SK-N-SH treated with all-trans-retinoic acid at 6 μM for 48 hours (cell line): ENCODE measurements at regions not wholly inside any gene's neighbourhood (a gene's known extent, or its start where the extent isn't known, plus 50 kb on each side); places are given as distances from the start of the nearest gene placed in this dataset.

ENCODE experiments used
- CSDC2 ChIP-seq: fragments of 250-450 bp; sonication (Bioruptor Pico); IDR thresholded peaks from 2 replicates; pipeline ENCODE4 v1.5.0; 2020; ENCODE audit warnings: mild to moderate bottlenecking, moderate library complexity
- ESRRG ChIP-seq: fragments of 250-450 bp; sonication (Bioruptor Pico); IDR thresholded peaks from 2 replicates; pipeline ENCODE4 v1.6.1; 2021; ENCODE audit warnings: mild to moderate bottlenecking
- GLIS3 ChIP-seq: fragments of 250-450 bp; sonication (Bioruptor Pico); IDR thresholded peaks from 2 replicates; pipeline ENCODE4 v1.5.0; 2020; ENCODE audit warnings: mild to moderate bottlenecking, moderate library complexity
- OSR1 ChIP-seq: fragments of 250-450 bp; sonication (Bioruptor Pico); IDR thresholded peaks from 2 replicates; pipeline ENCODE4 v1.8.0; 2022; ENCODE audit warnings: moderate library complexity, mild to moderate bottlenecking, inconsistent platforms
- TF ChIP-seq, protein P1 (sequence below): fragments of 250-450 bp; sonication (Bioruptor Pico); IDR thresholded peaks from 2 replicates; pipeline ENCODE4 v1.8.0; 2020; ENCODE audit warnings: mild to moderate bottlenecking, moderate library complexity, borderline replicate concordance
- TF ChIP-seq, protein P2 (sequence below): fragments of 250-450 bp; sonication (Bioruptor Pico); IDR thresholded peaks from 2 replicates; pipeline ENCODE4 v1.5.1; 2020; ENCODE audit warnings: low read depth, mild to moderate bottlenecking, moderate library complexity
- TF ChIP-seq, protein P3 (sequence below): fragments of 250-450 bp; sonication (Bioruptor Pico); IDR thresholded peaks from 2 replicates; pipeline ENCODE4 v1.8.0; 2021; ENCODE audit warnings: low read depth, mild to moderate bottlenecking, moderate library complexity, borderline replicate concordance
- TF ChIP-seq, protein P4 (sequence below): fragments of 250-450 bp; sonication (Bioruptor Pico); IDR thresholded peaks from 2 replicates; pipeline ENCODE4 v1.5.1; 2021; ENCODE audit warnings: mild to moderate bottlenecking, moderate library complexity

DNA sequence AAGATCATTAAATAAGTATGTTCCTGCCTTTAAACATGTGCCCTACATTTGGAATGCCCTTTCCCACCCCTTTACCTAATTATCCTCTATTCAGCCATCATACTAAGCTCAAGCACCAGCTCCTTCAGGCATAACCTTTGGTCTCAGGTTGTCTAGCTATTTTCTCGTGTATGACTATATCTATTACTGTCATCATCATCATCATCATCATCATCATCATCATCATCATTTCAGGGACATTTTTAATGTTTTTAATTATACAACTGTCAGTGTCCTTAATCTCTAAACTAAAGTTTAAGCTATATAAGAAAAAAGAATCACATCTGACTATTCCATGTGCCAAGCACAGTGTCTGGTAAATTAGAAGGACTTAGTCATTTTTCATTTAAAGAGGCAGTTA is 214.6 kb upstream of the CTSO start:
- TF ChIP-seq ESRRG (CRISPR knock-in tag) (no peak), GLIS3 (no peak), OSR1 (no peak), CSDC2 (no peak)
- TF ChIP-seq, protein P1, sequence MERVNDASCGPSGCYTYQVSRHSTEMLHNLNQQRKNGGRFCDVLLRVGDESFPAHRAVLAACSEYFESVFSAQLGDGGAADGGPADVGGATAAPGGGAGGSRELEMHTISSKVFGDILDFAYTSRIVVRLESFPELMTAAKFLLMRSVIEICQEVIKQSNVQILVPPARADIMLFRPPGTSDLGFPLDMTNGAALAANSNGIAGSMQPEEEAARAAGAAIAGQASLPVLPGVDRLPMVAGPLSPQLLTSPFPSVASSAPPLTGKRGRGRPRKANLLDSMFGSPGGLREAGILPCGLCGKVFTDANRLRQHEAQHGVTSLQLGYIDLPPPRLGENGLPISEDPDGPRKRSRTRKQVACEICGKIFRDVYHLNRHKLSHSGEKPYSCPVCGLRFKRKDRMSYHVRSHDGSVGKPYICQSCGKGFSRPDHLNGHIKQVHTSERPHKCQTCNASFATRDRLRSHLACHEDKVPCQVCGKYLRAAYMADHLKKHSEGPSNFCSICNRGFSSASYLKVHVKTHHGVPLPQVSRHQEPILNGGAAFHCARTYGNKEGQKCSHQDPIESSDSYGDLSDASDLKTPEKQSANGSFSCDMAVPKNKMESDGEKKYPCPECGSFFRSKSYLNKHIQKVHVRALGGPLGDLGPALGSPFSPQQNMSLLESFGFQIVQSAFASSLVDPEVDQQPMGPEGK (CRISPR knock-in tag), result no peak
- TF ChIP-seq, protein P2, sequence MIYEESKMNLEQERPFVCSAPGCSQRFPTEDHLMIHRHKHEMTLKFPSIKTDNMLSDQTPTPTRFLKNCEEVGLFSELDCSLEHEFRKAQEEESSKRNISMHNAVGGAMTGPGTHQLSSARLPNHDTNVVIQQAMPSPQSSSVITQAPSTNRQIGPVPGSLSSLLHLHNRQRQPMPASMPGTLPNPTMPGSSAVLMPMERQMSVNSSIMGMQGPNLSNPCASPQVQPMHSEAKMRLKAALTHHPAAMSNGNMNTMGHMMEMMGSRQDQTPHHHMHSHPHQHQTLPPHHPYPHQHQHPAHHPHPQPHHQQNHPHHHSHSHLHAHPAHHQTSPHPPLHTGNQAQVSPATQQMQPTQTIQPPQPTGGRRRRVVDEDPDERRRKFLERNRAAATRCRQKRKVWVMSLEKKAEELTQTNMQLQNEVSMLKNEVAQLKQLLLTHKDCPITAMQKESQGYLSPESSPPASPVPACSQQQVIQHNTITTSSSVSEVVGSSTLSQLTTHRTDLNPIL (CRISPR knock-in tag), result no peak
- TF ChIP-seq, protein P3, sequence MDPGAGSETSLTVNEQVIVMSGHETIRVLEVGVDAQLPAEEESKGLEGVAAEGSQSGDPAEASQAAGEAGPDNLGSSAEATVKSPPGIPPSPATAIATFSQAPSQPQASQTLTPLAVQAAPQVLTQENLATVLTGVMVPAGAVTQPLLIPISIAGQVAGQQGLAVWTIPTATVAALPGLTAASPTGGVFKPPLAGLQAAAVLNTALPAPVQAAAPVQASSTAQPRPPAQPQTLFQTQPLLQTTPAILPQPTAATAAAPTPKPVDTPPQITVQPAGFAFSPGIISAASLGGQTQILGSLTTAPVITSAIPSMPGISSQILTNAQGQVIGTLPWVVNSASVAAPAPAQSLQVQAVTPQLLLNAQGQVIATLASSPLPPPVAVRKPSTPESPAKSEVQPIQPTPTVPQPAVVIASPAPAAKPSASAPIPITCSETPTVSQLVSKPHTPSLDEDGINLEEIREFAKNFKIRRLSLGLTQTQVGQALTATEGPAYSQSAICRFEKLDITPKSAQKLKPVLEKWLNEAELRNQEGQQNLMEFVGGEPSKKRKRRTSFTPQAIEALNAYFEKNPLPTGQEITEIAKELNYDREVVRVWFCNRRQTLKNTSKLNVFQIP (CRISPR knock-in tag), result no peak
- TF ChIP-seq, protein P4, sequence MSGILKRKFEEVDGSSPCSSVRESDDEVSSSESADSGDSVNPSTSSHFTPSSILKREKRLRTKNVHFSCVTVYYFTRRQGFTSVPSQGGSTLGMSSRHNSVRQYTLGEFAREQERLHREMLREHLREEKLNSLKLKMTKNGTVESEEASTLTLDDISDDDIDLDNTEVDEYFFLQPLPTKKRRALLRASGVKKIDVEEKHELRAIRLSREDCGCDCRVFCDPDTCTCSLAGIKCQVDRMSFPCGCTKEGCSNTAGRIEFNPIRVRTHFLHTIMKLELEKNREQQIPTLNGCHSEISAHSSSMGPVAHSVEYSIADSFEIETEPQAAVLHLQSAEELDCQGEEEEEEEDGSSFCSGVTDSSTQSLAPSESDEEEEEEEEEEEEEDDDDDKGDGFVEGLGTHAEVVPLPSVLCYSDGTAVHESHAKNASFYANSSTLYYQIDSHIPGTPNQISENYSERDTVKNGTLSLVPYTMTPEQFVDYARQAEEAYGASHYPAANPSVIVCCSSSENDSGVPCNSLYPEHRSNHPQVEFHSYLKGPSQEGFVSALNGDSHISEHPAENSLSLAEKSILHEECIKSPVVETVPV (CRISPR knock-in tag), result no peak
